T-cell (primary cell): ENCODE measurements at regions not wholly inside any gene's neighbourhood (a gene's known extent, or its start where the extent isn't known, plus 50 kb on each side); places are given as distances from the start of the nearest gene placed in this dataset.

Experiments
- ATAC-seq, 4 experiments: fragments of 200-7000 bp in 3 of 4; fragments of 150-1000 bp in 1 of 4; cut with Tn5 transposase; replicated peaks in 1 of 4; 1 replicate in 3 of 4; 2 replicates in 1 of 4; pipeline ENCODE4 v1.10.0; 2021; ENCODE audit warnings: moderate library complexity in 3 of 4, mild to moderate bottlenecking in 2 of 4, moderate number of reproducible peaks in 1 of 4
- CTCF ChIA-PET, 2 donors: fragments of 300-600 bp; sonication (Branson Sonifier 250); formaldehyde crosslinking; loops; one replicate each; lab custom pipeline; 2022; ENCODE audit warnings: antibody characterized with exemption in 2 of 2; lab: Charles Lee
- POLR2A ChIA-PET, 2 donors: fragments of 300-600 bp; sonication (Branson Sonifier 250); formaldehyde crosslinking; loops; one replicate each; lab custom pipeline; 2022; ENCODE audit warnings: antibody characterized with exemption in 2 of 2; lab: Charles Lee
- DNase-seq, 35 experiments: peaks; one replicate each; pipeline versions ENCODE4 v3.0.0 to v3.0.0-alpha.2; 2013 to 2023
- H3K27ac ChIP-seq: one replicate; pipeline ENCODE4 v1.5.1; 2013; ENCODE audit warnings: low read length
- H3K27me3 ChIP-seq, 2 experiments: replicated peaks in 1 of 2; 1 replicate in 1 of 2; 2 replicates in 1 of 2; pipeline versions ENCODE4 v1.6.1 to v1.7.0; 2013; ENCODE audit warnings: low read length in 1 of 2, mixed read lengths in 1 of 2; ENCODE audit not compliant: control insufficient read depth in 2 of 2, insufficient read depth in 2 of 2; ENCODE audit errors: extremely low read depth in 1 of 2
- H3K36me3 ChIP-seq, 2 donors: 1 replicate in 1 of 2; 2 replicates in 1 of 2; pipeline versions ENCODE4 v1.6.1 to v1.7.0; 2013; ENCODE audit warnings: low read length in 1 of 2; ENCODE audit not compliant: control insufficient read depth in 2 of 2, insufficient read depth in 1 of 2; ENCODE audit errors: extremely low read depth in 1 of 2
- H3K4me1 ChIP-seq, 2 experiments: 1 replicate in 1 of 2; 2 replicates in 1 of 2; pipeline versions ENCODE4 v1.6.1 to v1.7.0; 2013; ENCODE audit warnings: low read length in 2 of 2, mixed read lengths in 1 of 2; ENCODE audit not compliant: insufficient read depth in 2 of 2, control insufficient read depth in 1 of 2; ENCODE audit errors: extremely low read depth in 1 of 2
- H3K4me3 ChIP-seq, 2 donors: 1 replicate in 1 of 2; 2 replicates in 1 of 2; pipeline versions ENCODE4 v1.5.1 to v1.7.0; 2013; ENCODE audit warnings: mild to moderate bottlenecking in 2 of 2, low read length in 1 of 2, moderate library complexity in 1 of 2; ENCODE audit not compliant: control insufficient read depth in 1 of 2; ENCODE audit errors: extremely low read depth in 1 of 2
- H3K9me3 ChIP-seq: 2 replicates; pipeline ENCODE4 v1.7.0; 2013
- H3K27ac Mint-ChIP-seq, 2 donors: one replicate each; pipeline ENCODE4 v1.8.0; 2020 to 2021; ENCODE audit warnings: mild to moderate bottlenecking in 2 of 2, mixed read lengths in 2 of 2
- H3K27me3 Mint-ChIP-seq, 2 donors: one replicate each; pipeline ENCODE4 v1.8.0; 2021 to 2022; ENCODE audit warnings: mixed read lengths in 2 of 2
- H3K36me3 Mint-ChIP-seq: one replicate; pipeline ENCODE4 v1.8.0; 2021; ENCODE audit warnings: mixed read lengths
- H3K4me1 Mint-ChIP-seq, 3 donors: one replicate each; pipeline ENCODE4 v1.8.0; 2020 to 2022; ENCODE audit warnings: mixed read lengths in 3 of 3, mild to moderate bottlenecking in 1 of 3
- H3K4me3 Mint-ChIP-seq, 3 donors: one replicate each; pipeline ENCODE4 v1.8.0; 2020 to 2022; ENCODE audit warnings: mild to moderate bottlenecking in 3 of 3, mixed read lengths in 3 of 3, moderate library complexity in 3 of 3
- H3K9me3 Mint-ChIP-seq, 3 donors: one replicate each; pipeline ENCODE4 v1.8.0; 2020 to 2022; ENCODE audit warnings: mixed read lengths in 3 of 3
- WGBS: methylation state at CpG from one replicate; pipeline ENCODE4 v1.1.5; 2013; ENCODE audit warnings: missing lambda C conversion rate; ENCODE audit not compliant: insufficient coverage; 5-methylcytosine and 5-hydroxymethylcytosine counted together

DNA sequence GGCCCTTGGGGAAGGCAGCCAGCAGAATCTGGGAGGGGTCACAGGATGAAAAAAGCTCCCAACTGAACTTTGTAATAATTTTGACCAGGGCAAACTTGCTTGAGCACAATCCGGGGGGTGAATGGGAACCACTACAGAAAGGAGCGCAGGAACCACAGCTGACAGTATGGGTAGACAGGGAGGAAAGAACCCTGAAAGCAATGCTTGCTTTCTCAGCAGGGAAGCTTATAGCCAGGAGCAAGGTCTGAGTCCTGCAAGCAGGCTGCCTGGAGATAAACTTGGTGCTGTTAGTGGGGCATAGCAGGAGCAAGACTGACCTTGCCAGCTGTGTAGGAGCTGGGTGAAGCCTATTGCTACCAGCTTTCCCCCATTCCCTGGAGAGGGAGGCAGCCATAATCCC, 195.2 kb downstream of the MTCL1 start:
- Mint-ChIP-seq H3K4me3 (no peak overlapping the region), H3K4me1 (no peaks in the 10 kb centered on the region)
- CTCF ChIA-PET, result no interaction called here

DNA sequence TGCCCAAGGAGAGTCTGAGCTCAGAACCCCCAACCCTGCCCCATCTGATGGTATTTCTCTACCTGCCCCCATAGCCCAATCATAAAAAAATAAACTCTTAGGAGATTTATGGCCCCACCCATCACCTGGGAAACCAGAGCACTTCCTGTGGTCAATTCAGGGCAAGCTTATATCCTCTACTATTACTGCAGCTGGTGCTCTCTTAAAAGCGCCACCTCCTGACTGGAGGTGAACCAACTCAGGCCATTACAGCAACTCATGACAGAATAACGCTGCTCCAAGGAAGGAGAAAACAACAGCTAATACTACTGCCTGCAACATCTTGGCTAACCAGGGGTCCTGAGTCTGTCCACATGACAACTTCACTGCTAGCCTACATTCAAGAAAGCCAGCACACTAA, 195.7 kb downstream of the MTCL1 start:
- no peak for DNase-seq
- H3K36me3 ChIP-seq, result no peaks in the 10 kb centered on the region
- H3K4me3 ChIP-seq, result no peak overlapping the region
- peaks cover 0 to 10% of the 10 kb centered on the region in 2 experiments for H3K27me3 ChIP-seq
- Mint-ChIP-seq H3K27me3 (peaks cover 6 to 22% of the 10 kb centered on the region in 2 donors), H3K9me3 (peaks cover 0 to 15% (median 7%) of the 10 kb centered on the region in 3 donors), H3K4me1 (no peaks in the 10 kb centered on the region), H3K27ac (no peak overlapping the region), H3K36me3 (no peaks in the 10 kb centered on the region), H3K4me3 (no peak overlapping the region)
- H3K27ac ChIP-seq, result no peak overlapping the region
- POLR2A ChIA-PET, result no interaction called here
- no peaks in the 10 kb centered on the region for H3K9me3 ChIP-seq
- no peak for ATAC-seq
- CTCF ChIA-PET, result no interaction called here
- 100% methylated on average over 2 of the region's 2 CpGs for WGBS
- no peaks in the 10 kb centered on the region for H3K4me1 ChIP-seq

More for the DNA sequence above, 195.2 kb downstream of the MTCL1 start:
- Histone ChIP-seq H3K9me3 (no peaks in the 10 kb centered on the region), H3K27me3 (peaks cover 0 to 10% of the 10 kb centered on the region in 2 experiments), H3K36me3 (no peaks in the 10 kb centered on the region), H3K4me3 (no peak overlapping the region), H3K4me1 (no peaks in the 10 kb centered on the region), H3K27ac (no peak overlapping the region)
- peaks cover 0 to 17% (median 7%) of the 10 kb centered on the region in 3 donors for H3K9me3 Mint-ChIP-seq
- H3K36me3 Mint-ChIP-seq, result no peaks in the 10 kb centered on the region
- H3K27me3 Mint-ChIP-seq, result peaks cover 7 to 24% of the 10 kb centered on the region in 2 donors
- ATAC-seq (no peak), DNase-seq (no peak)
- POLR2A ChIA-PET, result no interaction called here
- no peak overlapping the region for H3K27ac Mint-ChIP-seq
- 100% methylated on average over 2 of the region's 2 CpGs for WGBS

DNA sequence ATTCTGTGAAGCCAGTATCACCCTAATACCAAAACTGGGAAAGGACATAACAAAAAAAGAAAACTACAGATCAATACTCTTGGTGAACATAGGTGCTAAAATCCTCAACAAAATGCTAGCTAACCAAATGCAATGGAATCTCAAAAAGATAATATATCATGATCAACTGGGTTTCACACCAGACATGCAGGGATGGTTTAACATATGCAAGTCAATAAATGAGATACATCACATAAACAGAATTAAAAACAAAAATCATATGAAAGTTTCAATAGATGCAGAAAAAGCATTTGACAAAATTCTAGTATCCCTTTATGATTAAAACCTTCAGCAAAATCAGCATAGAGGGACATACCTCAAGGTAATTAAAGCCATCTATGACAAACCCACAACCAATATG, 198.2 kb upstream of the NDUFV2 start:
- H3K27ac ChIP-seq, result no peak overlapping the region
- ATAC-seq (no peak), DNase-seq (no peak)
- Mint-ChIP-seq H3K4me1 (no peaks in the 10 kb centered on the region), H3K27me3 (peaks cover 5 to 15% of the 10 kb centered on the region in 2 donors), H3K27ac (no peak overlapping the region), H3K9me3 (peaks cover 0 to 18% (median 12%) of the 10 kb centered on the region in 3 donors), H3K4me3 (no peak overlapping the region), H3K36me3 (no peaks in the 10 kb centered on the region)
- H3K4me3 ChIP-seq, result no peak overlapping the region
- CTCF ChIA-PET, result no interaction called here
- H3K27me3 ChIP-seq, result peaks cover 0 to 6% of the 10 kb centered on the region in 2 experiments
- H3K36me3 ChIP-seq, result no peaks in the 10 kb centered on the region
- H3K9me3 ChIP-seq, result no peaks in the 10 kb centered on the region
- POLR2A ChIA-PET, result no interaction called here
- H3K4me1 ChIP-seq, result no peaks in the 10 kb centered on the region

- Histone ChIP-seq H3K27me3 (peaks cover 0 to 5% of the 10 kb centered on the region in 2 experiments), H3K36me3 (no peaks in the 10 kb centered on the region), H3K4me1 (no peaks in the 10 kb centered on the region), H3K27ac (no peak overlapping the region), H3K4me3 (no peak overlapping the region), H3K9me3 (no peaks in the 10 kb centered on the region)
- CTCF ChIA-PET, result no interaction called here
- Mint-ChIP-seq H3K27ac (no peak overlapping the region), H3K4me1 (peaks cover 0 to 4% (median 0%) of the 10 kb centered on the region in 3 donors), H3K9me3 (peaks cover 6 to 19% (median 18%) of the 10 kb centered on the region in 3 donors), H3K4me3 (no peak overlapping the region), H3K27me3 (peaks cover 0 to 2% of the 10 kb centered on the region in 2 donors), H3K36me3 (no peaks in the 10 kb centered on the region)
- POLR2A ChIA-PET, result no interaction called here
- ATAC-seq (no peak), DNase-seq (no peak)
- WGBS, result no CpG with 5 or more reads among the region's 2 CpGs
Observed at GRCh38 chr18:8908792-8909510, 193.5 kb upstream of the NDUFV2 start.

- no peaks in the 10 kb centered on the region for H3K9me3 ChIP-seq
- Mint-ChIP-seq H3K36me3 (no peaks in the 10 kb centered on the region), H3K9me3 (peaks cover 15 to 20% (median 17%) of the 10 kb centered on the region in 3 donors), H3K27me3 (peaks cover 0 to 4% of the 10 kb centered on the region in 2 donors), H3K4me3 (no peak overlapping the region), H3K27ac (no peak overlapping the region), H3K4me1 (peaks cover 0 to 4% (median 0%) of the 10 kb centered on the region in 3 donors)
- DNase-seq (no peak), ATAC-seq (no peak)
- WGBS, result 80% methylated on average over 2 of the region's 4 CpGs
- no peak overlapping the region for H3K4me3 ChIP-seq
- ChIA-PET CTCF (no interaction called here), POLR2A (no interaction called here)
- H3K4me1 ChIP-seq, result no peaks in the 10 kb centered on the region
- H3K27me3 ChIP-seq, result peaks cover 0 to 5% of the 10 kb centered on the region in 2 experiments
- H3K36me3 ChIP-seq, result no peaks in the 10 kb centered on the region
- no peak overlapping the region for H3K27ac ChIP-seq
Observed at GRCh38 chr18:8910186-8910822, 192.2 kb upstream of the NDUFV2 start.

GRCh38 chr18:8910843-8911242, 191.7 kb upstream of the NDUFV2 start:
- Histone ChIP-seq H3K27ac (no peak overlapping the region), H3K4me3 (no peak overlapping the region), H3K9me3 (no peaks in the 10 kb centered on the region), H3K36me3 (no peaks in the 10 kb centered on the region), H3K4me1 (no peaks in the 10 kb centered on the region), H3K27me3 (peaks cover 0 to 5% of the 10 kb centered on the region in 2 experiments)
- ChIA-PET CTCF (no interaction called here), POLR2A (no interaction called here)
- ATAC-seq, result no peak
- no peak for DNase-seq
- Mint-ChIP-seq H3K4me3 (no peak overlapping the region), H3K4me1 (peaks cover 0 to 4% (median 0%) of the 10 kb centered on the region in 3 donors), H3K27me3 (peaks cover 0 to 4% of the 10 kb centered on the region in 2 donors), H3K9me3 (peaks cover 15 to 19% (median 16%) of the 10 kb centered on the region in 3 donors), H3K27ac (no peak overlapping the region), H3K36me3 (no peaks in the 10 kb centered on the region)
- WGBS, result no CpG with 5 or more reads among the region's 1 CpG
